SK-N-SH (cell line): ENCODE measurements at regions not wholly inside any gene's neighbourhood (a gene's known extent, or its start where the extent isn't known, plus 50 kb on each side); places are given as distances from the start of the nearest gene placed in this dataset.

Source experiments
- FOXJ3 ChIP-seq: sonication (generic); formaldehyde crosslinking; IDR thresholded peaks from 2 replicates; pipeline ENCODE4 v1.5.1; 2020; ENCODE audit warnings: mild to moderate bottlenecking, missing genetic modification reagents
- GABPA ChIP-seq: IDR thresholded peaks from 2 replicates; pipeline ENCODE4 v1.4.0; 2012; ENCODE audit warnings: low read depth, mild to moderate bottlenecking
- MEF2A ChIP-seq: IDR thresholded peaks from 2 replicates; pipeline ENCODE4 v1.4.0; 2012; ENCODE audit warnings: low read depth, borderline replicate concordance
- MXI1 ChIP-seq: IDR thresholded peaks from 2 replicates; pipeline ENCODE4 v1.6.1; 2012; ENCODE audit warnings: mild to moderate bottlenecking, low read depth, low read length, improper control_type of control experiment
- NFIC ChIP-seq: IDR thresholded peaks from 2 replicates; pipeline ENCODE4 v1.4.0; 2012; ENCODE audit warnings: borderline replicate concordance
- RAD21 ChIP-seq: IDR thresholded peaks from 2 replicates; pipeline ENCODE4 v1.6.1; 2012; ENCODE audit warnings: mild to moderate bottlenecking, low read length
- RCOR1 ChIP-seq: fragments of 150-350 bp; IDR thresholded peaks from 2 replicates; pipeline ENCODE4 v1.6.1; 2017; ENCODE audit warnings: antibody characterized with exemption, low read length
- RXRA ChIP-seq: IDR thresholded peaks from 2 replicates; pipeline ENCODE4 v1.4.0; 2012; ENCODE audit warnings: low read depth, mild to moderate bottlenecking, borderline replicate concordance
- YY1 ChIP-seq: IDR thresholded peaks from 2 replicates; pipeline ENCODE4 v1.4.0; 2012; ENCODE audit warnings: low read depth, mild to moderate bottlenecking
- TF ChIP-seq, protein P1 (sequence below): IDR thresholded peaks from 2 replicates; pipeline ENCODE4 v1.6.1; 2012; ENCODE audit warnings: mild to moderate bottlenecking, low read depth, low read length, moderate library complexity
- TF ChIP-seq, protein P2 (sequence below): fragments of 200-600 bp; sonication (generic); IDR thresholded peaks from 2 replicates; pipeline ENCODE4 v1.6.1; 2017; ENCODE audit warnings: antibody characterized with exemption, mild to moderate bottlenecking, moderate library complexity
- TF ChIP-seq, protein P3 (sequence below): fragments of 150-350 bp; IDR thresholded peaks from 2 replicates; pipeline ENCODE4 v1.6.1; 2017; ENCODE audit warnings: antibody characterized with exemption, low read length, low read depth, borderline replicate concordance
- TF ChIP-seq, protein P4 (sequence below): IDR thresholded peaks from 2 replicates; pipeline ENCODE4 v1.4.0; 2012; ENCODE audit warnings: low read depth
- TF ChIP-seq, protein P5 (sequence below): IDR thresholded peaks from 2 replicates; pipeline ENCODE4; 2012
- TF ChIP-seq, protein P6 (sequence below): IDR thresholded peaks from 2 replicates; pipeline ENCODE4 v1.4.0; 2012; ENCODE audit warnings: low read depth, borderline replicate concordance
- TF ChIP-seq, protein P7 (sequence below): IDR thresholded peaks from 2 replicates; pipeline ENCODE4 v1.4.0; 2012; ENCODE audit warnings: low read depth, borderline replicate concordance

DNA sequence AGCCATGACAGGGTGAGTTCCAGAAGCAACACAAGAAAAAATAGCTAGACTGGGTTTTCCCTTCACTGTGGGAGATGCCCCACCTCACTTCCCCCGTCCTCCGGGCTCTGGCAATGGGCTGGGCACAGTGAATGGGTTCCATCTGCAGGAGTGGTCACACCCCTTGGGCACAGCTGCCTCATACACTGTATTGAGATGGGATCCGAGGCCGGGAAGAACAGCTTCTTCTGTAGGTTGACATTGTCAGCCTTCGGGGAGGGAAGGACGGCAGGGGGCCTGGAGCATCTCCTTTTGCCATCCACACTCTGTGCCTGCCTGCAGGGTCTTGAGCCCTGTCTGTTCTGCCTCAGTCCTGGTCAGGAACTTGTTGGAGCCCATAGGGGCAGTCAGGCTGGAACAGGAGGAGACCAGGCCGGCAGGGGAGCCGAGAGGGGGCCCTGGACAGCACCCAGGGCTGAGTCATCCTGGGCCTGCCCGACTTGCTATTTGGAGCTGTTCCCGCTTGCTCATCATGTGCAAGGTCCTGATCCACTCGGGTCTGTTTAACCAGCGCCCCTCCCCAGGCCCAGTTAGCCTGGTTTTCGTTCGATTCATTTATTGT, 286.7 kb downstream of the SEC14L1 start (continued):
- TF ChIP-seq RAD21 (no peak), GABPA (no peak), RCOR1 (no peak), MEF2A (no peak; the same call in 1 of the 2 replicates), MXI1 (no peak), FOXJ3 (no peak), NFIC (peak; percentile 96), YY1 (0 out of 2 replicates have a peak, but pooled peaks have one; percentile 8), RXRA (peak; percentile 72; the same call in 1 of the 2 replicates)
- TF ChIP-seq, protein P1, sequence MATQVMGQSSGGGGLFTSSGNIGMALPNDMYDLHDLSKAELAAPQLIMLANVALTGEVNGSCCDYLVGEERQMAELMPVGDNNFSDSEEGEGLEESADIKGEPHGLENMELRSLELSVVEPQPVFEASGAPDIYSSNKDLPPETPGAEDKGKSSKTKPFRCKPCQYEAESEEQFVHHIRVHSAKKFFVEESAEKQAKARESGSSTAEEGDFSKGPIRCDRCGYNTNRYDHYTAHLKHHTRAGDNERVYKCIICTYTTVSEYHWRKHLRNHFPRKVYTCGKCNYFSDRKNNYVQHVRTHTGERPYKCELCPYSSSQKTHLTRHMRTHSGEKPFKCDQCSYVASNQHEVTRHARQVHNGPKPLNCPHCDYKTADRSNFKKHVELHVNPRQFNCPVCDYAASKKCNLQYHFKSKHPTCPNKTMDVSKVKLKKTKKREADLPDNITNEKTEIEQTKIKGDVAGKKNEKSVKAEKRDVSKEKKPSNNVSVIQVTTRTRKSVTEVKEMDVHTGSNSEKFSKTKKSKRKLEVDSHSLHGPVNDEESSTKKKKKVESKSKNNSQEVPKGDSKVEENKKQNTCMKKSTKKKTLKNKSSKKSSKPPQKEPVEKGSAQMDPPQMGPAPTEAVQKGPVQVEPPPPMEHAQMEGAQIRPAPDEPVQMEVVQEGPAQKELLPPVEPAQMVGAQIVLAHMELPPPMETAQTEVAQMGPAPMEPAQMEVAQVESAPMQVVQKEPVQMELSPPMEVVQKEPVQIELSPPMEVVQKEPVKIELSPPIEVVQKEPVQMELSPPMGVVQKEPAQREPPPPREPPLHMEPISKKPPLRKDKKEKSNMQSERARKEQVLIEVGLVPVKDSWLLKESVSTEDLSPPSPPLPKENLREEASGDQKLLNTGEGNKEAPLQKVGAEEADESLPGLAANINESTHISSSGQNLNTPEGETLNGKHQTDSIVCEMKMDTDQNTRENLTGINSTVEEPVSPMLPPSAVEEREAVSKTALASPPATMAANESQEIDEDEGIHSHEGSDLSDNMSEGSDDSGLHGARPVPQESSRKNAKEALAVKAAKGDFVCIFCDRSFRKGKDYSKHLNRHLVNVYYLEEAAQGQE: peak; percentile 88
- TF ChIP-seq, protein P2, sequence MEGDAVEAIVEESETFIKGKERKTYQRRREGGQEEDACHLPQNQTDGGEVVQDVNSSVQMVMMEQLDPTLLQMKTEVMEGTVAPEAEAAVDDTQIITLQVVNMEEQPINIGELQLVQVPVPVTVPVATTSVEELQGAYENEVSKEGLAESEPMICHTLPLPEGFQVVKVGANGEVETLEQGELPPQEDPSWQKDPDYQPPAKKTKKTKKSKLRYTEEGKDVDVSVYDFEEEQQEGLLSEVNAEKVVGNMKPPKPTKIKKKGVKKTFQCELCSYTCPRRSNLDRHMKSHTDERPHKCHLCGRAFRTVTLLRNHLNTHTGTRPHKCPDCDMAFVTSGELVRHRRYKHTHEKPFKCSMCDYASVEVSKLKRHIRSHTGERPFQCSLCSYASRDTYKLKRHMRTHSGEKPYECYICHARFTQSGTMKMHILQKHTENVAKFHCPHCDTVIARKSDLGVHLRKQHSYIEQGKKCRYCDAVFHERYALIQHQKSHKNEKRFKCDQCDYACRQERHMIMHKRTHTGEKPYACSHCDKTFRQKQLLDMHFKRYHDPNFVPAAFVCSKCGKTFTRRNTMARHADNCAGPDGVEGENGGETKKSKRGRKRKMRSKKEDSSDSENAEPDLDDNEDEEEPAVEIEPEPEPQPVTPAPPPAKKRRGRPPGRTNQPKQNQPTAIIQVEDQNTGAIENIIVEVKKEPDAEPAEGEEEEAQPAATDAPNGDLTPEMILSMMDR: no peak; the same call in 1 of the 2 replicates
- TF ChIP-seq, protein P3, sequence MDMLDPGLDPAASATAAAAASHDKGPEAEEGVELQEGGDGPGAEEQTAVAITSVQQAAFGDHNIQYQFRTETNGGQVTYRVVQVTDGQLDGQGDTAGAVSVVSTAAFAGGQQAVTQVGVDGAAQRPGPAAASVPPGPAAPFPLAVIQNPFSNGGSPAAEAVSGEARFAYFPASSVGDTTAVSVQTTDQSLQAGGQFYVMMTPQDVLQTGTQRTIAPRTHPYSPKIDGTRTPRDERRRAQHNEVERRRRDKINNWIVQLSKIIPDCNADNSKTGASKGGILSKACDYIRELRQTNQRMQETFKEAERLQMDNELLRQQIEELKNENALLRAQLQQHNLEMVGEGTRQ: no peak
- TF ChIP-seq, protein P4, sequence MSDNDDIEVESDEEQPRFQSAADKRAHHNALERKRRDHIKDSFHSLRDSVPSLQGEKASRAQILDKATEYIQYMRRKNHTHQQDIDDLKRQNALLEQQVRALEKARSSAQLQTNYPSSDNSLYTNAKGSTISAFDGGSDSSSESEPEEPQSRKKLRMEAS: peak; percentile 80; the same call in 1 of the 2 replicates
- TF ChIP-seq, protein P5, sequence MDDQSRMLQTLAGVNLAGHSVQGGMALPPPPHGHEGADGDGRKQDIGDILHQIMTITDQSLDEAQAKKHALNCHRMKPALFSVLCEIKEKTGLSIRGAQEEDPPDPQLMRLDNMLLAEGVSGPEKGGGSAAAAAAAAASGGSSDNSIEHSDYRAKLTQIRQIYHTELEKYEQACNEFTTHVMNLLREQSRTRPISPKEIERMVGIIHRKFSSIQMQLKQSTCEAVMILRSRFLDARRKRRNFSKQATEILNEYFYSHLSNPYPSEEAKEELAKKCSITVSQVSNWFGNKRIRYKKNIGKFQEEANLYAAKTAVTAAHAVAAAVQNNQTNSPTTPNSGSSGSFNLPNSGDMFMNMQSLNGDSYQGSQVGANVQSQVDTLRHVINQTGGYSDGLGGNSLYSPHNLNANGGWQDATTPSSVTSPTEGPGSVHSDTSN: peak; percentile 3; the same call in 1 of the 2 replicates
- TF ChIP-seq, protein P6, sequence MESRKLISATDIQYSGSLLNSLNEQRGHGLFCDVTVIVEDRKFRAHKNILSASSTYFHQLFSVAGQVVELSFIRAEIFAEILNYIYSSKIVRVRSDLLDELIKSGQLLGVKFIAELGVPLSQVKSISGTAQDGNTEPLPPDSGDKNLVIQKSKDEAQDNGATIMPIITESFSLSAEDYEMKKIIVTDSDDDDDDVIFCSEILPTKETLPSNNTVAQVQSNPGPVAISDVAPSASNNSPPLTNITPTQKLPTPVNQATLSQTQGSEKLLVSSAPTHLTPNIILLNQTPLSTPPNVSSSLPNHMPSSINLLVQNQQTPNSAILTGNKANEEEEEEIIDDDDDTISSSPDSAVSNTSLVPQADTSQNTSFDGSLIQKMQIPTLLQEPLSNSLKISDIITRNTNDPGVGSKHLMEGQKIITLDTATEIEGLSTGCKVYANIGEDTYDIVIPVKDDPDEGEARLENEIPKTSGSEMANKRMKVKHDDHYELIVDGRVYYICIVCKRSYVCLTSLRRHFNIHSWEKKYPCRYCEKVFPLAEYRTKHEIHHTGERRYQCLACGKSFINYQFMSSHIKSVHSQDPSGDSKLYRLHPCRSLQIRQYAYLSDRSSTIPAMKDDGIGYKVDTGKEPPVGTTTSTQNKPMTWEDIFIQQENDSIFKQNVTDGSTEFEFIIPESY: no peak
- TF ChIP-seq, protein P7, sequence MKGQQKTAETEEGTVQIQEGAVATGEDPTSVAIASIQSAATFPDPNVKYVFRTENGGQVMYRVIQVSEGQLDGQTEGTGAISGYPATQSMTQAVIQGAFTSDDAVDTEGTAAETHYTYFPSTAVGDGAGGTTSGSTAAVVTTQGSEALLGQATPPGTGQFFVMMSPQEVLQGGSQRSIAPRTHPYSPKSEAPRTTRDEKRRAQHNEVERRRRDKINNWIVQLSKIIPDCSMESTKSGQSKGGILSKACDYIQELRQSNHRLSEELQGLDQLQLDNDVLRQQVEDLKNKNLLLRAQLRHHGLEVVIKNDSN: 0 out of 2 replicates have a peak, but pooled peaks have one; percentile 4
